NCI-H226 (cell line): ENCODE measurements at regions not wholly inside any gene's neighbourhood (a gene's known extent, or its start where the extent isn't known, plus 50 kb on each side); places are given as distances from the start of the nearest gene placed in this dataset.
"Not testable (repeated sequence)": the region's sequence is repeated elsewhere in the genome, so short reads cannot be mapped to it uniquely, and the experiment has no call there.

Source experiments
- DNase-seq: peaks from one replicate; pipeline ENCODE4 v3.0.0-alpha.2; 2015

- DNase-seq = peak; percentile 60
Observed at GRCh38 chr12:80045594-80045993, 53.7 kb upstream of the OTOGL start.

DNA sequence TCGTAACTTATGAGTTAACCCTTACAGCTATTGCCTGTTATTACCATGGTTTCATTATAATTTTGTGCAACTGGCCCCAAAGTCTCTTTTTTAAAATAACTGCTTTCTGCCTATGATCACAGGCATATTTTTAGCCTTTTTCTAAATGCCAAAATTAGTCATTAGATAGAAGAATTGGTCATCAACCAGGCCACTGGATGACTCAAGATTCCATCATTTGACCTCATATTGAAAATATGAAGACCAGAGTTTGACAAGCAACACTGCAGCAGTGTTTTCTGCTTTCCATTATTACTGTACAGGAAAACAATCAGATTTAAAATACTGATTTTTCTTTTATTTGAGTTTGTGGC, 54.7 kb upstream of the OTOGL start:
- DNase-seq = peak; percentile 83

DNA sequence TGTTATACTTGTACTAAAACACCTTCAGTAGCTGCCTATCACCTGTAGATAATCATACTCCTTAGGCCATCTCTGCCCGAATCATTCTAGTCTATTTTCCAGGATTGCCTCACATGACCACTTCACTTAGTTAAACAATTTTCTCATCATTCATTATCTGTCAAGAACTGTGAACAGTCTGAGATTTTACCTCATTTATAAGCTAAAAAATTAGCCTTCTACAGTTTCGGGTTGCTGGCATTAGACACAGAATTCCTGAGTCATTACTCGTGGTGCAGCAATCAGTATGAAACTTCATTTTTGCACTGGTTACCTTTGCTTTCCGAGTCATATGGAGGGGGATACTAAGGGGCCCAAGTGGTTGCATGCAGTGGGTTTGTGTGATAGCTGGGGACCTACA, 57.6 kb upstream of the OTOGL start:
- DNase-seq = peak; percentile 85

DNA sequence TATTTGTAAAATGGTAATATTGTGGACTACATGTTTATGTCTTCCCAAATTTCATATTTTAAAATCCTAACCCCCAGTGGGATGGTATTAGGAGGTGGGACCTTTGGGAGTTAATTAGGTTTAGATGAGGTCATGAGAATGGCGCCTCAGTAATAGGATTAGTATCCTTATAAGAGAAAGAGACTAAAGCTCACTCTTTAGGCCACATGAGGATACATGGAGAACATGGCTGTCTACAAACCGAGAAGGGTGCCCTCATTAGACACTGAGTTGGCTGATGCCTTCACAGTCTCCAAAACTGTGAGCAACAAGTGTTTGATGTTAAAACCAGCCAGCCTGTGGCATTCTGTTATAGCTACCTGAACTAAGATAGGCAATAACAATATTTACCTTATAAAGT, 58.3 kb upstream of the OTOGL start:
- no peak for DNase-seq

- DNase-seq = no peak
Observed at GRCh38 chr12:80040075-80040738, 59.1 kb upstream of the OTOGL start.

DNA sequence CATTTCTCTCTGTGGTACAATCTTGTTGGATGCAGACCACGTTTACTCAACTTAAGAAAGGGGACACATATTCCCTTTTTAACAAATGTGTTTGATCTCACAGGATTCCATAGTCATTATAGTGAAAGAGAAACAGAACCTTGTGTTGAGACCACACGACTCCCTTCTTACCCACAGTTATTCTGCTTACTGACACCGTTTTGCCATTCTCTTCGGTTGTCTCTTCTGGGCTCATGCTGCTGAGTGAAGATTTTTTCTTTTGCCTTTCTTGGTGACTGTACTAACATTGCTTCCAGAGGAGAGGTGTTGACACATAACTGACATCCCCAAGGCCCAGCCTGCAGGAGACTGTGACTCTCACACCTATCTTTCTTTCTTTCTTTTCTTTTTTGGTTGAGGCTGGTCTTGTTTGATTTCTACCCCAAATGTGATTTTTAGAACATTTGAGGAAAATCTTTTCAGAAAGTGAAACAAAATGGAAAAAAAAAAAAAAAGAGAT, 61.2 kb upstream of the OTOGL start:
- no peak for DNase-seq

DNA sequence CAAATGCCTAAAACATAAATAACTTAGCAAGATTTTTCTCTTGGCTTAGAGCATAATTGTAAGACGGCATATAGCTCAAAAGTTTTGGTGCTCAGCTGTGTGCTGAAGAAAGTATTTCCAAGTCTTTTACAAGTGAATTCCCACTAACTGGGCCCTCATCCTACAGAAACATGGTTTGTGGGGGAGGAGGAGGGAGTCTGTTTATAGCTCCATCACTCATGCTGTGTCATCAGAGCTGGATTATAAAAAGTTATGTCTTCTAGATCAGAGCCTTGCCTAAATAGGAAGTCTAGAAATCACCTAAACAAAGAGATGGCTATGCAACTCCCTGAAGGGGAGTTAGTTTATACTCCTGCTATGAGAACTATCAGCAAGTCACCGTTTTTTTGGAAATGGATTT, 65.9 kb upstream of the OTOGL start:
- DNase-seq = peak; percentile 91

GRCh38 chr12:80032946-80033345, 66.4 kb upstream of the OTOGL start:
- no peak for DNase-seq

DNA sequence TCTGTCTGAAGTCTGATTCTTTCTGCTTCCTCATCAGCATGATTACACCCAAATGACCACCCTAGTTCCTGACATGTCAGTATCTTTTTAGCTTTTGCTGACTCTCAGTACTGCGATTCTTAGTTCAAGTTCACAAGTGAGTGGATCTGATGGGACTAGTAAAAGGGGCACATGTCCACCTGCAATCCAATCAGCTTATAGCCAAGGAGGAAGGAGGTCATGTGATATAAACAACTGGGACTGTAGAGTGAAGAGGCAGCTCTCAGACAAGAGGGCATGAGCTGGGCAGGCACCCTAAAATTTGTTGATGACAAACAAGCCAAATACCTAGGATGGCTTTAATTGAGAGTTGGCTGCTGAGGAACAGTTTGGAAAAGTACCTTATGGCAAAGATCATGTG, 68.1 kb upstream of the OTOGL start:
- no peak for DNase-seq

GRCh38 chr12:80025638-80026037, 73.7 kb upstream of the OTOGL start:
- DNase-seq = no peak

GRCh38 chr12:80019691-80020090, 79.6 kb upstream of the OTOGL start:
- no peak for DNase-seq

DNA sequence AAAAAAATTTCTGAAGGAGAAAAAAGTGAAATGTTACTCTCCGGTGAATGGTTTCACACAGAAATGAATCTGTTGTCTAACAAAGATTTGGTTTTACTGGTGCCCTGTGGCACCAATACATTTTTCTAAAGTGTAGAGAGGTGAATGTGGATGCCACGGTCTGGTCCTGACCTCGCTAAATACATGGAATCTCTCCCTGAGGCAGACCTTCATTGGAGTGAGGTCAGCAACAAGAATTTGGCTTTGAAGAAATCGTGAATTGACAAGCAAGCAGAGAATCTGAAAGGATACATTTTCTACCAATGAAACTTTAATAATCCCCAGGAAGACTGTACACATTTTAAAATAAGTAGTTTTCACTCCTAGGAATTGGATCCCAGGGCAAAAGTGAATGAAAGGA, 81.2 kb upstream of the OTOGL start:
- DNase-seq = no peak

DNA sequence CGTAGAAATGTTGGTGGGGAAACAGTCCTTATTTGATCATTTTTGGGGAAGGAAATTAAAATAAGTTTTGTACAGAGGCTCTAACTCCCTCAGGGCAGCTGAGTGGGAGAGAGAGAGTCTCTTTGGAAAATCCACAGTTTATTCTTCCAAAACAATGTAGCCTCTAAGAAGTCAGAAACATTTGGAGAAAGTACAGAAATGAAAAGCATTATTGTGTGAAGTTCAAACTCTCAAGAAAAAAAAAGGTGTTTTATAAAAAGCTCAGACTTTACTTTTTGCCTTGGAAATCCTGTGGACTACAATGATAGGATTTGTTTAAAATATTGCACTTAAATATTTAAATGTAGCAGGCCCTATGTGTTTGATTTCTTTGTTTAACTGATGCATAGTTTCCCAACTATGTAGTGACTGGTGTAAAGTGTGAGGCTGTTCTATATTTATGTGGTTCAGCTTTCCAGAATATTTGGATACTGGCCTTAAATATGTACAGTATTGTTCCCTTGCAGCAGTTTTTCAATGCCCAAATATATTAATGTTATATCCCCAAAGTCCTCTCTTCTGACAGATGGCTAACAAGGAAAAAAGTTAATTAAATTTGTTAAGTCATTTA, 82.0 kb upstream of the OTOGL start:
- no peak for DNase-seq

DNA sequence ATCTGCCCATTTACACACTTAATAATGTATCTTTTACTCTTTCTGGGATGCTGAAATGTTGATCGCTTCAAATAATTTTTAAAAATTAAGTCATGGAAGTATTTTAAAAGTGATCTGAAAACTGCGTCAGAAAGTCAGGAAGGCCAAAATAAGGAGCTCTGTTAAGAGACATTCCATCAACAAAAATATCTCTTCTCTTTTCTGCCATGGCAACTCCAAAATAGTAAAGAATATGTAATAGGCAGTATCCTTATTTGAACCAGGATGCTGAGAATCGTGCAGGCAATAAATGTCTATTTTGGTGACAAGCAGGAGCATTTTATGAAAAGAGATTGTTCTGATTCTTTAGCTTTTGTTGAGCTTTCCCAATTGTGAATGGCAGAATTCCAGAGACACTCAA, 81.8 kb upstream of the PPP1R12A start:
- no peak for DNase-seq

DNA sequence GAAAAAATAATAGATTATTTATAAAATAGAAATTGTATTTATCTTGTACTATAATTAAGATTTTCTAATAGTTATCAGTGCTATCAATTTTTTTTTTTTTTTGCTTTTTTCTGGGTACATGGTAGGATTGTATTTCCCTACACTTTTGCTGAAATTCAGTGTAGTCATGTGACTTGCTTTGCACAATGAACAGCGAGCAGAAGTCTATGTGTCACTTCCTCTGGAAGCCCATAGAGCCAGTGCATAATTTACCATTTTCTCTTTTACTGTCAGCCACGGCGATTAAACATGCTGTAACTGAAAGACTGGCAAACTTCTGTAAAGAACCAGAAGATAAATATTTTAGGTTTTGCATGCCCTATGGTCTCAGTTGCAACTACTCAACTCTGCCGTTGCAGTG, 80.8 kb upstream of the PPP1R12A start:
- DNase-seq = no peak

DNA sequence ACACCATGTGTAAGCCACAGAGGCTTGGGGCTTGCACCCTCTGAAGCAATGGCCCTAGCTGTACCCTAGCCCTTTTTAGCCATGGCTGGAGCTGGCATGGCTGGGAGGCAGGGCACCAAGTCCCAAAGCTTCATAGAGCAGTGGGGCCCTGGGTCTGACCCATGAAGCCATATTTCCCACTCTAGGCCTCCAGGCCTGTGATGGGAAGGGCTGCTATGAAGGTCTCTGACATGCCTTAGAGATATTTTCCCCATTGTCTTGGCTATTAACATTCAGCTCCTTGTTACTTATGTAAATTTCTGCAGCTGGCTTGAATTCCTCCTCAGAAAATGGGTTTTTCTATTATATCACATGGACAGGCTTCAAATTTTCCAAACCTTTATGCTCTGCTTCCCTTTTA, 68.8 kb upstream of the PPP1R12A start:
- DNase-seq = not testable (repeated sequence)

DNA sequence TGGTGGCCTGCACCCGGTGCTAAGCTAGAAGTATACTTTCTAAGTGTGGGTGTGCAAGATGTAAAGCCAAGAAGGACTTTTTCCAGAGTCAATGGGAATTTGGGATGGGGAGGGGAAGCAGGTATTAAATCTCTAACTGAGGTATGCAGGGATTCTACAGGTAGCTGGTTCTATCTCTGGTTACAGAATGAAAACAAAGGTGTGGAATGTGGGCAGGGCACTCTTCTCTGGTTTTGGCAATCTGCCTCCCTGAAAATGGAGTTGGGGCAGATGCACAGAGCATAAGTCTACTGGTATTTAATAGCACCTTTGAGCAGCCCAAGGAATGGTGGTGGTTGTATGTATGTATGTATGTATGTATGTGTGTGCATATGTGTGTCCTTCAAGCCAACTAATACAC, 66.7 kb upstream of the PPP1R12A start:
- no peak for DNase-seq

DNA sequence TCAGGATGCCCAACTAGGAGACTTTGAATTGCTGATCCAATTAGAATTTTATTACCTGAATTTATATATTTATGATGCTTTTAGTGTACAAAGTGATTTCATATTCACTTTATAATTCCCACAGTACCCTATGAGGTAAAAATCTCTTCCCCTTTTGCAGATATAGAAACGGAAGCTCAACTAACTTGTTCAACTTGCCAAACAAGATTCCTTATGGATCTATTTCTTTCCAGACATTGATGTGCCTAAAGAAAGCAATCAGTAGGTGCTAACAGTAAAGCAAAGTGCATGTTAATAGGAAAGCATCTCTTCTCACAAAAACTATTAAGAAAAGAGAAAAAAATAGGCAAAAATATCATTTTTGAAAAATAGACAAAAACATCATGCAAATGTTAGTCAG, 65.9 kb upstream of the PPP1R12A start:
- DNase-seq = no peak

GRCh38 chr12:79998554-79998953, 63.7 kb upstream of the PPP1R12A start:
- no peak for DNase-seq

- DNase-seq = no peak
Observed at GRCh38 chr12:79997096-79997791, 62.3 kb upstream of the PPP1R12A start.

DNA sequence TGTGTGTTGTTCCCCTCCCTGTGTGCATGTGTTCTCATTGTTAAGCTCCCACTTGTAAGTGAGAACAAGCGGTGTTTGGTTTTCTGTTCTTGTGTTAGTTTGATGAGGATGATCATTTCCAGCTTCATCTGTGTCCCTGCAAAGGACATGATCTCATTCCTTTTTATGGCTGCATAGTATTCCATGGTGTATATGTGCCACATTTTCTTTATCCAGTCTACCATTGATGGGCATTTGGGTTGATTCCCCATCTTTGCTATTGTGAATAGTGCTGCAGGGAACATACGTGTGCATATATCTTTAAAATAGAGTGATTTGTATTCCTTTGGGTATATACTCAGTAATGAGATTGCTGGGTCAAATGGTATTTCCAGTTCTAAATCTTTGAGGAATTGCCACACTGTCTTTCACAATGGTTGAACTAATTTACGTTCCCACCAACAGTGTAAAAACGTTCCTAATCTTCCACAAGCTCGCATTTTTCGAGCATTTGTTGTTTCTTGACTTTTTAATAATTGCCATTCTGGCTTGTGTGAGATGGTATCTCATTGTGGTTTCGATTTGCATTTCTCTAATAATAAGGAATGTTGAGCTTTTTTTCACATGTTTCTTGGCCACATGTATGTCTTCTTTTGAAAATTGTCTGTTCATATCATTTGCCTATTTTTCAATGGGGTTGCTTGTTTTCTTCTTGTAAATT, 60.6 kb upstream of the PPP1R12A start:
- not testable (repeated sequence) for DNase-seq

DNA sequence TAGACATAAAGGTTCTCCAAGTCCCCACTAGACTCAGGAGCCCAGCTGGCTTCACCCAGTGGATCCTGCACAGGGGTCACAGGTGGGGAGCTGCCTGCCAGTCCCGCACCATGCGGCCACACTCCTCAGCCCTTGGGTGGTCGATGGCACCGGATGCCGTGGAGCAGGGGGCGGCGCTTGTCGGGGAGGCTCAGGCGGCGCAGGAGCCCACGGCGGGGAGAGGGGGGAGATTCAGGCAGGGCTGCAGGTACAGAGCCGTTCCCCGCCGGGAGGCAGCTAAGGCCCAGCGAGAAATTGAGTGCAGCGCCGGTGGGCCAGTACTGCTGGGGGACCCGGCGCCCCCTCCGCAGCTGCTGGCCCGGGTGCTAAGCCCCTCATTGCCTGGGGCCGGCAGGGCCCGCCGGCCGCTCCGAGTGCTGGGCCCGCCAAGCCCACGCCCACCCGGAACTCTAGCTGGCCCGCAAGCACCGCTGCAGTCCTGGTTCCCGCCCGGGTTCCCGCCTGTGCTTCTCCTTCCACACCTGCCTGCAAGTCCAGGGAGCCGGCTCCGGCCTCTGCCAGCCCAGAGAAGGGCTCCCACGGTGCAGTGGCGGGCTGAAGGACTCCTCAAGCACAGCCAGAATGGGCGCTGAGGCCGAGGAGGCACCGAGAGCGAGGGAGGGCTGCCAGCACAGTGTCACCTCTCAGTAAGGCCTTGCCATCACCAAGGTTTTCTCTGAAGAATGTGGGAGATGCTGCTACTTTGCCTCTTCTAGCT, 58.4 kb upstream of the PPP1R12A start:
- no peak for DNase-seq

DNA sequence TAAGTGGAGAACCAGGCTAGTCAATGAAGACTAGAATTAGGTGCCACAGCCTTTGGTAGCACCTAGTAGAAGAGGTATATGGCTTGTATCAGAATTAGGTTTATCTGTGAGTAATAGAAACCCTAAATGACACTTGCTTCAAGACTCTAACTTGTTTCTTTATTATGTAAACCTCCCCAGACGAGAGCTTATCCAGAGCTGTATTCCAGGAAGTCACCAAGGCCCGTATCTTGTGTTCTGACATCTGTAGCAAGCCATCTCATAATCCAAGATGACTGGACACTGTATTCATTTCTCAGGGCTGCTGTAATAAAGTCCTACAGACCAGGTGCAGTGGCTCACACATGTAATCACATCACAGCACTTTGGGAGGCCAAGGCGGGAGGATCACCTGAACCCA, 56.7 kb upstream of the PPP1R12A start:
- no peak for DNase-seq
